ENCODE measurements at regions not wholly inside any gene's neighbourhood (a gene's known extent, or its start where the extent isn't known, plus 50 kb on each side); places are given as distances from the start of the nearest gene placed in this dataset.
A peak's percentile ranks its signal among the peaks of the same experiment; 100 is the strongest.

DNA sequence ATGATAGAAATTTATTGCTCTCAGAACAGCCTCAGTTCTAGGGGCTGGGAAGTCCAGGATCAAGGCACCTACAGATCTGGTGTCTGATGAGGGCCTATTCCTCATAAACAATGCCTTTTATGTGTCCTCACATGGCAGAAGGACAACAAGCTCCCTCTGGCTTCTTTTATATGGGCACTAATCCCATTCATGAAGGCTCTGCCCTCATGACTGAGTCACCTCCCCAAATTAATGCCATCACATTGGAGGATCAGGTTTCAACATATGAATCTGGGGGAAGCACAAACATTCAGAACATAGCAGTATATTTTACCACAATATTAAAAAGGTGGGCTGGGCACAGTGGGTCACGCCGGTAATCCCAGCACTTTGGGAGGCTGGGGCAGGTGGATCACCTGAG, 58.5 kb upstream of the CCN6 start:
- no peak for ATAC-seq (ENCODE audit: low read depth)
- ChIA-PET POLR2A (no interaction called here), CTCF (interaction anchor here (6.5 kb wide), 1 partner anchor 284 kb away, joined by 52 read pairs; no protein-coding TSS in a partner anchor)
- TF ChIP-seq, protein P1, sequence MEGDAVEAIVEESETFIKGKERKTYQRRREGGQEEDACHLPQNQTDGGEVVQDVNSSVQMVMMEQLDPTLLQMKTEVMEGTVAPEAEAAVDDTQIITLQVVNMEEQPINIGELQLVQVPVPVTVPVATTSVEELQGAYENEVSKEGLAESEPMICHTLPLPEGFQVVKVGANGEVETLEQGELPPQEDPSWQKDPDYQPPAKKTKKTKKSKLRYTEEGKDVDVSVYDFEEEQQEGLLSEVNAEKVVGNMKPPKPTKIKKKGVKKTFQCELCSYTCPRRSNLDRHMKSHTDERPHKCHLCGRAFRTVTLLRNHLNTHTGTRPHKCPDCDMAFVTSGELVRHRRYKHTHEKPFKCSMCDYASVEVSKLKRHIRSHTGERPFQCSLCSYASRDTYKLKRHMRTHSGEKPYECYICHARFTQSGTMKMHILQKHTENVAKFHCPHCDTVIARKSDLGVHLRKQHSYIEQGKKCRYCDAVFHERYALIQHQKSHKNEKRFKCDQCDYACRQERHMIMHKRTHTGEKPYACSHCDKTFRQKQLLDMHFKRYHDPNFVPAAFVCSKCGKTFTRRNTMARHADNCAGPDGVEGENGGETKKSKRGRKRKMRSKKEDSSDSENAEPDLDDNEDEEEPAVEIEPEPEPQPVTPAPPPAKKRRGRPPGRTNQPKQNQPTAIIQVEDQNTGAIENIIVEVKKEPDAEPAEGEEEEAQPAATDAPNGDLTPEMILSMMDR (IDR thresholded peaks at IDR 0.05), result no peak
- intact Hi-C loops (cut with micrococcal nuclease), result no loop called here
- DNase-seq, result no peak
- Mint-ChIP-seq H3K36me3 (ENCODE audit: low read depth) (no peaks in the 10 kb centered on the region), H3K9me3 (no peaks in the 10 kb centered on the region), H3K4me3 (no peak overlapping the region), H3K4me1 (peaks cover 6% of the 10 kb centered on the region), H3K27me3 (peaks cover 6% of the 10 kb centered on the region), H3K27ac (no peak overlapping the region)

DNA sequence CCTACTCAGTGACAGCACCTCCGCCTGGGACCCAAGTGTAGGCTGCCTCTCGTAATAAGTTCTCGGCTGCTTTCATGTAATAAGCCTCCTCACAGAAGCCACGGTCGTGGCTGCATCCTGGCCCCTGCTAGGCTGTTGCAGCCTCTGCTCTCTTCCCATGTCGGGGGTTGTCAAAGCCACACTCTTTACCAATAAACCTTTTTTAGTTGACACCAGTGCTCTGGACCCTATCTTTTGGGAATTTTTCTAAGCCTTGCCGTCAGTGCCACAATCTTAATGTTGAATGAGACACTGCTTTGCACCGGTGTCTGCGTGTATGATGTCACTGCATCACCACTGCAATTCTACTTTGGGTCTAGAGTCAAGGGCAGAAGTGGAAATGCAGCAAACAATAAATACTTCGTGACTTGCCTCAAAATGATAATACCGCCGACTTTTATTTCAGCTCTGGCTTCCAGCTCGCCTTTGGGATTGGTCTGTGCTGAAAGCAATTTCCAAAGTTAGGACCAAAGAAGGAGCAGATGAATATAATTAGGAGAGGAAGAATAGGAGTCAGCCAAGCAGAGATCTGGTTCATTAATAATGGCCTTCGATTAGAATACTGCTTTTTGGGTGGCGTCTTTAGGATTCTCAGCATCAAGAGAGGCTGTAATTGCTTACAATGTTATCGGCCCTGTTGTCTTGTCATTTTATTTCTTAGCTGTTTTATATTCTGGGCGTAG, 57.6 kb upstream of the CCN6 start:
- intact Hi-C loops (cut with micrococcal nuclease), result no loop called here
- Mint-ChIP-seq H3K36me3 (ENCODE audit: low read depth) (no peaks in the 10 kb centered on the region), H3K9me3 (no peaks in the 10 kb centered on the region), H3K4me3 (no peak overlapping the region), H3K4me1 (peaks cover 6% of the 10 kb centered on the region), H3K27ac (no peak overlapping the region), H3K27me3 (peaks cover 3% of the 10 kb centered on the region)
- ChIA-PET POLR2A (no interaction called here), CTCF (interaction anchor here (1.2 to 6.5 kb wide), 6 partner anchors 16 to 285 kb away, joined by 3 to 52 read pairs (median 4); no protein-coding TSS in a partner anchor)
- TF ChIP-seq, protein P1 (IDR thresholded peaks at IDR 0.05), result no peak
- DNase-seq, result no peak
- ATAC-seq (ENCODE audit: low read depth), result no peak

DNA sequence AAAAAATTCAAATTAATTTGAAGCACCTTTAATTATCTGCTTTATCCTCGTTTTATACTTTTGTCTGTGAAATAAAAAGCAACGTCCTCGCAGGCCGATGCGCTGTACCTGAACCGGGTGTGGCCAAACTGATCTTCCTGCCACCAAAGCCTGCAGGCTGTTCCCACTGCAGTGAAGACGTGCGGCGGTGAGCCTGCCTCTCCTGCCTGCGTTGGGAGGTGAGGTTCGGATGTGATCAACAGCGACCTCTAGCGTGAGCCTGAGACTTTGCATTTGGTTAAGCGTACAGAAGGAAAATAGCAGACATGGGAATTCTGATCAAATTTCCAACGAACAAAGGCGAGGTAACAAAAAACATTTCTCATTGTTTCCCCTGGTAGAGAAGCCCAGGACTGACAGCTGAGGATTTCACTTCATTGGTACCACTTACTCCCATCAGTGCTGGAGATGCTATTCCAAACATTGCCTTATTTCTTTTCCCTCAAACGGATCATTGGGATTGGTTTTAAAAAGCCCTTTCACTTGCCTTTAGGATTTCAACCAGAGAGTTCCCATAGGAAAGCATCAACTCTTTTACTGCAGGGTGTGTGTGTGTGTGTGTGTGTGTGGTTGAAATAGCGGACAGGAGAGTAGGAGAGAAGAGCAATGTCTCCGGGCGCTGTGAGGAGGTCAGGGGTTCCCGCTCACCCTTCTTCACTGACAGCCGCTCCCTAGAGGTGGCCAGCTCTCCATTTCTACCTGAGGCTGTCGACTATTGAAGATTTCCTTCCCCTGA, 56.6 kb upstream of the CCN6 start:
- Mint-ChIP-seq H3K36me3 (ENCODE audit: low read depth) (no peaks in the 10 kb centered on the region), H3K27me3 (peaks cover 2% of the 10 kb centered on the region), H3K9me3 (no peaks in the 10 kb centered on the region), H3K4me1 (peaks cover 6% of the 10 kb centered on the region), H3K4me3 (peak overlapping the region; percentile 42), H3K27ac (no peak overlapping the region)
- DNase-seq (peak; percentile 49), ATAC-seq (ENCODE audit: low read depth) (peak; percentile 90)
- intact Hi-C loops (cut with micrococcal nuclease), result loop anchor here (1.0 kb wide), 8 partner anchors 46 to 738 kb away; partner anchors contain the start of gene FYN
- TF ChIP-seq, protein P1 (IDR thresholded peaks at IDR 0.05), result no peak
- ChIA-PET POLR2A (interaction anchor here (0.7 kb wide), 1 partner anchor 284 kb away, joined by 5 read pairs; no protein-coding TSS in a partner anchor), CTCF (interaction anchor here (0.7 to 6.5 kb wide), 9 partner anchors 15 to 286 kb away, joined by 3 to 52 read pairs (median 4); no protein-coding TSS in a partner anchor)

DNA sequence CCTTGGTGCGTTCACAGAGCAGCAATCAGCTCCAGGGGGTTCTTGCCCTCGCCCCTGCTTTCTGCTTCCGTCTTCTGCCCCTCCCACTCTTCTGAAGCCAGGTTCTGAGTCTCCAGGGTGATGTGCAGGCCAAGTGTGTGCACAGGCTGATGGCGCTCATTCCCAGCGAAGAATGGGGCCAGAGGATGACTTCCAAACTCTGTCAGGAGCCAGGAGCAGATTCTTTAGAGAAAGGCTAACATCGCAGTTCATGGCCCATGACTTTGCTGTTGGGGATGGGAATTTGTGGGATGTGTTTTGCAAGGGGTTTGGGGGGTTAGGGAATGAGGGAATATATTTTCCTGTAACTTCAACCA, 56.1 kb upstream of the CCN6 start:
- H3K36me3 Mint-ChIP-seq (ENCODE audit: low read depth), result no peaks in the 10 kb centered on the region
- DNase-seq, result no peak
- H3K4me3 Mint-ChIP-seq, result no peak overlapping the region
- H3K4me1 Mint-ChIP-seq, result peaks cover 5% of the 10 kb centered on the region
- ATAC-seq (ENCODE audit: low read depth), result no peak
- H3K27me3 Mint-ChIP-seq, result peaks cover 1% of the 10 kb centered on the region
- no peak overlapping the region for H3K27ac Mint-ChIP-seq
- POLR2A ChIA-PET, result no interaction called here
- intact Hi-C loops (cut with micrococcal nuclease), result loop anchor here (1.0 kb wide), 8 partner anchors 45 to 739 kb away; partner anchors contain the start of gene FYN
- TF ChIP-seq, protein P1 (IDR thresholded peaks at IDR 0.05), result no peak
- H3K9me3 Mint-ChIP-seq, result no peaks in the 10 kb centered on the region
- CTCF ChIA-PET, result interaction anchor here (0.7 to 6.5 kb wide), 6 partner anchors 48 to 287 kb away, joined by 3 to 52 read pairs (median 6); no protein-coding TSS in a partner anchor

DNA sequence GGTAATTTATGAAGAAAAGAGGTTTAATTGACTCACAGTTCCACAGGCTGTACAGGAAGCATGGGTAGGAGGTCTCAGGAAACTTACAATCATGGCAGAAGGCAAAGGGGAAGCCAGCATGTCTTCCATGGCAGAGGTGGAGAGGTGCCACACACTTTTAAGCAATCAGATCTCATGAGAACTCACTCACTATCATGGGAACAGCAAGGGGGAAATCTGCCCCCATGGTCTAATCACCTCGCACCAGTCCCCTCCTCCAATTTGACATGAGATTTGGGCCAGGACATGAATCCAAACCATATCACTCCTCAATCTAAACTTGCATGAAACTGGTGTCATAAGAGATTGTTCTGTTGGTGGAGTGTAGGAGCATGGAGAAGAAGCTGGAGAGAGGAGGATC, 51.6 kb upstream of the CCN6 start:
- Mint-ChIP-seq H3K36me3 (ENCODE audit: low read depth) (no peaks in the 10 kb centered on the region), H3K27ac (no peak overlapping the region), H3K9me3 (no peaks in the 10 kb centered on the region), H3K4me3 (no peak overlapping the region), H3K4me1 (no peaks in the 10 kb centered on the region), H3K27me3 (no peaks in the 10 kb centered on the region)
- no peak for ATAC-seq (ENCODE audit: low read depth)
- intact Hi-C loops (cut with micrococcal nuclease), result no loop called here
- POLR2A ChIA-PET, result no interaction called here
- TF ChIP-seq, protein P1 (IDR thresholded peaks at IDR 0.05), result no peak
- DNase-seq, result no peak
- CTCF ChIA-PET, result interaction anchor here (0.6 to 0.7 kb wide), 2 partner anchors 10 to 279 kb away, joined by 3 read pairs; no protein-coding TSS in a partner anchor

All from activated B cell treated with CpG ODN at 0.5 μM for 24 hours (primary cell).